LHCN-M2 (cell line): ENCODE measurements at regions not wholly inside any gene's neighbourhood (a gene's known extent, or its start where the extent isn't known, plus 50 kb on each side); places are given as distances from the start of the nearest gene placed in this dataset.

ENCODE experiments used
- DNase-seq: peaks from one replicate; pipeline ENCODE4 v3.0.0-alpha.2; 2012; ENCODE audit warnings: low read depth

DNA sequence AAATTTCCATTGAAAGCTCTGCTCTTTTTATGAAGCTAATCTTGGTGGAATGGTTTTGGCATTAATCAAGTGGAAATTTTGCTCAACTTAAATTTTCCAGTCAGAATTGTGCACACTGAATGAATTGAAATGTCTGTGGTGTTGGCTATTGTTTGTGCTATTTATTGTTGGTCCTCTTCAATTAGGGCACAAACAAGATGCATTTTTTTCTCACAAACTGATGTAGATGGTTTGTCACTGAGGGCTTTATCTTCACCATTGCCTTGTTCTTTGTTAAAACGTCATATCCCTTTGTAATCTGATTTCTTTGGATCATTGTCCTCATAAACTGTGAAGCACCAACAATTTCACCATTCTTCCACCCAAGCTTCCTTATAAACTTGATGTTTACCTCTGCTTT lies 152.1 kb upstream of the RHOBTB1 start:
- DNase-seq: no peak

DNA sequence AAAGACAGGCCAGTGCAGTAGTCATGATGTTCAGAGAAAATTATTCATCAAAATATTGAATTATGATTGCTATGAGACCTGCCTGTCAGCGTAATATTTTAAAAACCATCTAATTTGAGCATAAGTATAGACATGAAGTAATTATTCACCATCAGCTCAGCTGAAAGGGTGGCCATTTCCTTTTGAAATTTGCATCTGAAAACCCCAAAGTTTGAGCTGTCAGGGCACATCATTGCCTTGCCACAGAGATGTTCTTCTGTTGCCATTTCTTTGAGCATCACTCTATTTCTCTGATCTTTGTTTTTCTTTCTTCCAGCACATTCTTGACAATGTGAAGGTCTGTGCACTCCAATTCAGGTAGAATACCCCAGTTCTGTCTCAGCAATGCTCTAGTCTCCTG lies 147.5 kb upstream of the RHOBTB1 start:
- no peak for DNase-seq

DNA sequence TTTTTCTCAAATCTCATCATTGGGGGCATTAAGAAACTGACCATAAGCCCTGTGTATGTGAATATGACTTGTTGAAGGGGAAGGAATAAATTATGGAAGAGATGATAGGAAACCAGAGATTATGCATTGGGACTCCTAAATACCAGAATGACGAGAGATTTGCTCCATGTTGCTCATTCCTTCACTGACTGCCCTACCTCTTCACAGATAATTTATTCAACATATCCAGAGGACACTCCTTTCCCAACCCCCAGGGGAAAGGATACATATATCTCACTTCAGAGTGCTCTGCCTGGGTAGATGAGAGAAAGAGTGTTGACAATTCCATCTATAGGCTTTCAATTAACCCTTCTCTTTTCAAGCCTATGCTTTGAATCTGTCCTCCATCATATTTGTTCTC lies 145.3 kb upstream of the RHOBTB1 start:
- no peak for DNase-seq

DNA sequence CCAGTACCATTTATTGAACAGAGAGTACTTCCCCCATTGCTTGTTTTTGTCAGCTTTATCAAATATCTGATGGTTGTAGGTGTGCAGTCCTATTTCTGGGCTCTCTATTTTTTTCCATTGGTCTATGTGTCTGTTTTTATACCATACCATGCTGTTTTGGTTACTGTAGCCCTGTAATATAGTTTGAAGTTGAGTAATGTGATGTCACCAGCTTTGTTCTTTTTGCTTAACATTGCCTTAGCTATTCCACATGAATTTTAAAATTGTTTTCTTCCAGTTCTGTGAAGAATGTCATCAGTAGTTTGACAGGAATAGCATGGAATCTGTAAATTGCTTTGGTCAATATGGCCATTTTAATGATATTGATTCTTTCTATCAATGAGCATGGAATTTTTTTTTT lies 140.5 kb upstream of the RHOBTB1 start:
- DNase-seq: no peak

DNA sequence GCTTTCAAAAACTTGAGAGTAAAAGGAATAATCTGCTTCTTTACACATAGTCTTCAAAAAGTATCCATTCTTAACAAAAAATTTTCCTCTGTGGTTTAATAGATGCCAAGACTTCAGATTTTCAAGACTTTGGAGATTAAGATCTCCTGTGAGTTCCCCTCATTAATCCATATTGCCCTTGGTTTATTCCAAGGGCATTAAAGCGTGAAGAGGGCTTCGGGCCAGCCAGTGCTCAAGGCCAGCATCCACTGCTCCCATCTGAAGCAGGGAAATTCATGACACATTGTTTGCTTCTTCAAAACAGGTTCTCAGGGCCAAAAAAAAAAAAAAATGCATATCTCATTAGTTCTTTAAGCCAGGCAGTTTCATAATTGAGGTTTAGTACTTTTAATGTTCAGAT lies 137.3 kb upstream of the RHOBTB1 start:
- DNase-seq: no peak

DNA sequence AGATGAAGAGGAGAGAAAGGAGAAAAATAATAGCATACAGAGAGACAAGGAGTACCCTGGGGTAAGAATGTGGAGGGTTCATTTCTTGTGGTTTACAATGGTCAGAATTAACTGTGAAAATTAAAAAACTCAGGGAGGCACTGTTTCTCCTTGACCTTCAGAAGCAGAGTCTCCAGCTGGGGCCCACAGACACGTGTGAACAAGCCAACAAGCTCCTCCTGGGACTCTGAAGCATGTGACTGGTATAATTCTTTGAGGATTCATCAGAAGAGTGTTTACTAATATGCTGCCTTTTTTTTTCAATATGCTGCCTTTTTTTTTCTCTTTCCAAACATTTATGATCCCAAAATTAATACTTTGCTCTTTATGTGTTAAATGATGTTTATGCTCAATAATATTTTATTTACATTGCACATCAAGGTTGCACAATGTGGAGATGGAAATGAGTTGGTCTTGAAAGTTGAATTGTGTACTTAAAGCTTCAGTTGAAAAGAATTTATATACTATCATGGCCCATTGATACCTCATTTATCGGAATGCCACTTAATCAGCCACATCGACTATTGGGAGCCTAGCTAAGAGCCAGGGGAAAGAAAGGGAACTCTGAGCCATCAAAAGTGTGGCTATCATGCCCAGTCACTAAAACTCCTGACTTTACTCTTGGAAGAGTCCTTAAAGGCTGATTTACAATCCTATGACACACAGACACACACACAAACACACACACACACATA lies 134.7 kb upstream of the RHOBTB1 start:
- peak; percentile 55 for DNase-seq

DNA sequence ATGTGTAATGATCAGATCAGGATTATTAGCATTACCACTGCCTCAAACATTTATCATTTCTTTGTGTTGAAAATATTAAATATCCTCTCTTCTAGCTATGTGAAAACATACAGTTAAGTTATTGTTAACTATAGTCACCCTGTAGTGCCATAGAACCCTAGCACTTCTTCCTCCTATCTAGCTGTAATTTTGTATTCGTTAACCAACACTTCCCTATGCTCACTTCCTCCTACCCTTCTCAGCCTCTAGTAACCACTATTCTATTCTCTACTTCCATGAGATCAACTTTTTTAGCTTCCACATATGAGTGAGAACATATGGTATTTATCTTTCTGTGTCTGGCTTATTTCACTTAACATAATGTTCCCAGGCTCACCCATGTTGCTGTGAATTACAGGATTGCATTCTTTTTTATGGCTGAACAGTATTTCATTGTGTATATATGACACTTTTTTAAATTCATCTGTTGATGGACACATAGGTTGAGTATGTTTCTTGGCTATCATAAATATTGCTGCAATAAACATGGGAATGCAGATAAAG lies 132.7 kb upstream of the RHOBTB1 start:
- no peak for DNase-seq

DNA sequence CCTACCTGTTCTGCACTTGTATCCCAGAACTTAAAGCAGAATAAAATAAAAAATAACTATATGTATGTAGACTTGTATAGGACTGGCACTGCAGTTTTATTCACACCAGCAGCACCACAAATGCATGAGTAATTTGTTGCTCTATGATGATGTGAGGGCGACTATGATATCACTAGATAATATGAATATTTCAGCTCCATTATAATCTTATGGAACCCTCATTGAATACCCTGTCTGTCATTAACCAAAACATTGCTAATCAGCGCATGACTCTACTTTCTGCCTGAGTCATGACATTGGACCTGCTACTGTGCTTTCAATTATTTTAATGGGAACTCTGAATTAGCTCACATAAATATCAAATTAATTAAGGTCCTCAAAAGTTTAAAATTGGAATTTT lies 129.4 kb upstream of the RHOBTB1 start:
- DNase-seq: no peak

DNA sequence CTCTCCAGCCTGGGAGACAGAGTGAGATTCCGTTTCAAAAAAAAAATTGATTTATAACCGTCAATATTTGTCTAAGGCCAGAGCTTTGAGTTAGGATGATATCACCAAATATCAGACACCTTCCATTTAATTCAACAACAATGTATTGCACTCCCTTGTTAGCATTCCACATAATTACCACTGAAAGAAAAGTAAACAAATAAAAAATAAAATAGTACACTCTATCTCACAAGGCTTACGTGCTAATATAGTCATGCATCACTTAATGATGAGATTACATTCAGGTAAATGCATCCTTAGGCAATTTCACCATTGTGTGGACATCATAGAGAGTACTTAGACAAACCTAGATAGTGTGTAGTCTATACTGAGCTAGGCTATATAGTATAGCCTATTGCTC lies 127.6 kb upstream of the RHOBTB1 start:
- no peak for DNase-seq

DNA sequence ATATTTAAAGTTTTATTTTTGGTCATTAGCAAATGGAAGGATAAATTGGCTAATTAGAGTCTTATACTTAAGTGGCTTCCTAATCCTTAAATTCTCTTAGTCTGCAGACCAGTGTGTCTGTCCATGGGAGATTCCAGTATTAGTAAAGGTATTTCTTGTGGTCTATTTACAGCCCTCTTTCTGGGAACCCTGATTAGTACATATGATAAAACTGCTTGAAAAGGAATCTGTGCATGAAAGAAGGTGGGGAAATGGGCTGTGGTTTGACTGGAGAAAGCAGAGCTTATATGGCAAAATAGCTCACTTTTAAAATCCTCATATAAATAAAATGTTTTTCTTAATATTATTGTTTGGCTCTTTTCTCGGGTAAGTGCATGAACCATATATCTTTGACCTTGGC lies 124.5 kb upstream of the RHOBTB1 start:
- DNase-seq: no peak

DNA sequence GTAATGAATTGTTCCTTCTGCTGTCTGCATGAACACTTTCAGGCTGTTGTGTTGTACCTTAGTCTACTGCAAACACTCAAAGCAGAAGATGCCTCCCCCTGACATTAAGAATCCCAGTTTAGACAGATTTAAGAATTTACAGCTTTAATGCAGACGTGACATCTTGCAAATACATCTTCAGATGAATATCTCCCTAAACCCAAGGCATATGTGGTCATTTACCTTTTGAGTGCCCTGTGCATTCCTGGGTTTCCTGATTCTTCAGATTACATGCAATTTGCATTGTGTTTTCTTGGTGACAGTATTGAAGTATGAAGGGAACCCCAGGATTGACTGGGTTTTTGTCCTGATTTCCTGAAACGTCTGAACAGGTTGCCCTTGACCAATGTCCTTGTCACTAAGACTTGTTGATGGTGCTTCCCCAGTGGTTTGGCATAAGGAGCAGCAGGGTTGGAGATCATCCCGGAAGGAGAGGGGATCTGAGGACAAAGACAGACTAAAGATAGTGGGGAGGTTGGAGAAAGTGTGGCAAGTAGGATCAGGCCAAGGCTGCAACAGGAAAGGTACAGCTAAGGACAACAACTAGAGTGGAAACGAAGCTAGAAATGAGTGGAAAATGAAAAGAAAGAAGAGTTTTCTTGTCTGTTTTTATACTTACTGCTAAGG lies 123.8 kb upstream of the RHOBTB1 start:
- no peak for DNase-seq

DNA sequence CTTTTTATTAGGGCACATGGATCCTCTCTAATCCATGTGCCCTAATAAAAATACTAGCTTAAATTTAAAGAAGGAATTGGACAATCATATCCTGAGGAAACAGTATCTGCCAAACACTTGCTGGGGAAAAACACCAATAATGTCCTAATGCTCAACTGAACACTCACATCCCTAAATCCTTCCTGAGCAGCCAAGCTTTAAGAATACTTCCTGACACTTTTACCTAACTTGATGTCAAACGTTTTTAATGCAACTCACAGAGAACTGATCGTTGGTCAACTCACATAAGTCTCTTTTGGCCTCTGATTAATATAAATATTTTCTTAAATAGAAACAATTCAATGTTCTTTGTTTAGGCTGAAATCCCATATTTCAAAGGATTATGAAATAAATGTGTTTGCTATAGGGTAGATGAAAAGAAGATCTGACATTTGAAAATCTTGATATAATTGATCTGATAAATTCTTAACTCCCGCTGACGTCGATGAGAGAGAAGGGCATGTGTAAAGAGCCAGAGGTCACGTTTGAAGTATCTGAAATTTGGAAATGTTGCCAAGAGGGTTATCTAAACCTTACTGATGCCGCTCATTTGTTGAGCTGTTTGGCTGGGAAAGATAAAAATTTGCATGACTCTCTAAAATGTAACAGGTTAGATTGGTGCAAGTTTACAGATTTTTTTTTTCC lies 122.8 kb upstream of the RHOBTB1 start:
- DNase-seq: no peak

DNA sequence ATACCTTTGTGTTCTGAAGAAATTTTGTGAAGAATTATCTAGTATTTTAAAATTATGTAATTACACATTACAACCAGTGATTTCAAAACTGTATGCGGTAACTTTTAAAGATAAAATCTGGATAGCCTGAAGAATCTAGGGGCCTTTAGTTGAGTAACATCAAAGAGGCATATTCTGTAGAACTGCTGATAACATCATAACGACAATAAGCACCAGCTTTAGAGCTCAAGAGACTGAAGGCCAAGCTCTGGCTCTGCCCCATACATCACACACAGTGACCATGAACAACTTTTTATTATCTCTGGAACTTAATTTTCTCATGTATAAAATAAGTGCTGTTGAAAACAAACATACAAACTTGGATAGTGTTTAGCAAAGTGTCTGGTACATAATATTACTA lies 121.1 kb upstream of the RHOBTB1 start:
- DNase-seq: no peak

DNA sequence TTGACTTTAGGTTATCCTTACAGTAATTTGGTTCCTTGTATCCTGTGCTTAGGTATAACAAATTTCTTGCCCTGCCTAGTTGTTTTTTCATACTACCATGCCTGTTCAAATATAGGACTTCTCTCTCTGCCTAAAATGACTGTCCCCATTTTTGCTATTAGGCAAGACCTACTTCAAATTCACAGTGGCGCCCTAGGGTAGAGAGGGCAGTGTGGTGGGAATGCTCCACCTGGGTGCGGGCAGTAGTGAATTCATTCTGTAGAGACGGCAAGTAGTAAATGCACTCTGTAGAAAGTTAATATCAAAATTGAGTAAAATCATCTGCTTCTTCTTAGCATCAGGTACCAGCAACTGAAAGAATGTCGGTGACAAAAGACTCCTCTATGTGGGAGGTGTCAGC lies 120.4 kb upstream of the RHOBTB1 start:
- no peak for DNase-seq

DNA sequence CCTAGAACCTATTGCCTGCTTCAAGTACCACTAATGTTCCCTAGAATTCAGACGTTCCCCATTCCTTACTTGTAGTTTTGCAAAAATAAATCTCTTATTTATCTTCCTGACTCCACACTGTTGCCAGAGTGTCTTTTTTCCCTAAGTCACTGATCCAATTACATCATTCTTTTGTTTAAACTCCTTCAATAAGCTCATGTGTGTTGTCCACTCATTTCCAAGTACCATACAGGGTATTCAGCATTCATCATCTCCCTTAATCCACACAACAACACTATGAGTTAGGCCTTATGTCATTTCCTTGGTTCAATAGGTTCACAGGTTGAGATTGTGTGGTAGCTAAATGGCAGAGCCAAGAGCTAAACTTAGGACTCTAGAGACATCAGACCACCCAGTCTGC lies 119.9 kb upstream of the RHOBTB1 start:
- DNase-seq: no peak

DNA sequence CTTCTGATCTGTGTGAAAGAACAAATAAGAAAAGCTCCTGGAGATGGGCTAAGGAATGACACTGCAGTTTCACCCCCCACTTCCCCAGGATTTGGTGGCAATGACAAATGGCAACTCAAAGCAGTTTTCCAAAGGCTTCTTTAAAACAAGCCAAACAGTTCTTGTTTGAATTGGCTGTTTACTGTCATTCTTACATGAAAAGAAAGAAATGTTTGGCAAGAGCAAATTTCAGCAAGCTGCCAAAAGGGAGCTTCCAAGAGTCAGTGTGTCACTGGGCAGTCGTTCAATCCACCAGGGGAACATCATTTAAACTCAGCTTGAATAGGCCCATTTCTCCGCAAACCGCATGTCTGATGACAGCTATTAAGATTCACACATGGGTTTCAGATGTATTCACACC lies 119.0 kb upstream of the RHOBTB1 start:
- DNase-seq: no peak

DNA sequence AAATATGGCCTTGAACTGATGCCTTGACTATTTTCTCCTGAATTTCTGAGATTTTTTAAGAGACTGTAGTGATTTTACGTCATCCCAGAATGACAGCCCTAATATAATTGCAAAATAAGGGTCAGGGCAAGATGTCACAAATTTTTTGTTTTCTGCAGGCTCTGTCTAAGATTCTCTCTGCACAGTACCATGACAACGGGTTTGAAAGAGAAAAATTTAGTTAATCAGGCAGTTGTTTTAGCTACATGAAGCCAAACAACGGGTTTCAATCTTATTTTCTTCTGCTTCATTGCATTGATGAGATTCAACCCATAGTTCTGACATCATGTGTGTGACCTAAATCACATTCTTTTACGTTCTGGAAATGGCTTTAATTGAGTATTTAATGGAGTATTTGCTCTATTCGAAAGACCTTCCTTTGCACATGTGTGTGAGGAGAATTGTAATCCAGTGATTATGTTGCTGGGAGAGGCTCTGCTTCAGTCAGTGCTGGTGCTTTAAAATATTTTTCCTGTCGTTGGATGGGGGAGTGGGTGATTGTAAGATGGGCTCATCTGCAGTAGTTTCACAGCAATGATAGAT lies 118.0 kb upstream of the RHOBTB1 start:
- DNase-seq: no peak

DNA sequence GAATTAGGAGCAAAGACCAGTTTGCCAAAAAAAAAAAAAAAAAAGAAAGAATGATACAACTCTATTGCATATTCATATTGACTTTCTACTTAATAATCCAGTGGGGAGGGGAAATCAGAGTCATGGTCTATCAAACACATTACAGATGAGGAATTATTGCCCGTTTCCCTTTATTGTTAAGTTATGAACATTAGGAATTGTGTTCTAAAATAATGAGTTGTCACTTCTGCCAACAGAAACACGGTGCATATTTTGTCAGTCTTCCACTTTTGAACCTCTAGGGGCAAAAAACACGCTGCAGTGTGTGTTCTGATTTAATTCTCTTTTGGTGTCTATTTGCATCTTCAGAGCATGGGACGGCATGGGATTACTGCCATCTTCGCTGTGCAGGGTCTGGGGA lies 115.7 kb upstream of the RHOBTB1 start:
- DNase-seq: no peak

DNA sequence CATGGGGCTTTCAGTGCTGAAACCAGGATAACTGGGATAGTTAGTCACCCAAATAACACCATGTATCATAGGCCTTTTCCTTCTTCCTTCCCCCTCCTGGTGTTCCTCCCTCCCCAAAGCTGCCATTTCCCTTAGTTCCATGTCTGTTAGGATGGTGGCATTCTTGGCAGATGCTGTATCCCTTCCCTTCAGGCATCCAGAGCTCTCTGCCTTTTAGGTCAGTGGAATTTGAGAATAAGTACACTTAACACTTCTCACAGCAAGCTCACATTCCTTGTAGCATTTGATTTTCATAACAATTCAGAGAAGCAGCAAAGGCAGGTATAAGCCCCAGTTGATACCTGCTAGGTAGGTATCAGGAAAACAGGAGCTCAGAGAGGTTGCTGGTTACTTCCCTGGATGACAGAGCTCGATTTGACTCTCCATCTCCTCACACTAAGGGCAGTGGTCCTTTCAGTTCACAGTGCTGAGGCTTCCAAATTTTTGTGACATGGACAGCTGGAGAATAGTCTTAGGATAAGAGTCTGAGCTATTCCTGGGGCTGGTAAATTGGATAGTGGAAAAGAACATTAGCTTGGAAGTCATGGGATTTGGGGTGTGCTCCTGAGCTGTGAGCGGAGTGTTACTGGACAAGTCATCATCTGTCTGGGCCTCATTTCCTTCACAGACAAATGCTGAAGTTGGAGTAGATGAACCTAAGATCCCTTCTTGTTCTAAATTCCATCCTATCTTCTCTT lies 108.7 kb upstream of the RHOBTB1 start:
- no peak for DNase-seq

DNA sequence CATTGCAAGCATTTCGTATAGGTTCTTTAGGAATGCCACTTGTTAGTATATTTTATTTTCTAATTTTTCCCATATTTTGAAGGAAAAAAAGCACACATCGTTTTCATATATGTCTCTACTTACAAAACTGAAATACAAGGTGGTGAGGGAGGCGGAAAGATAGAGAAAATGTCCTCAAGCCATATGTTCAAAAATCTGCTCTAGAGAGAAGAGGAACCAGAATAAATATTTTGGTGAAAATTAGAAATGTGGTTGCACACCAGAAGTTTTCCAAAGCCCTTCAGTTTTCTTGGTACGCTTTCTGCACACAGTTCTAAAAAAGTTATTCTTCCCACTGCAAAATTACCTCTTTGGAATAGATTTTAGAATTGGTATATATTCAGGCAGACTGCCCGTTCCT lies 107.4 kb upstream of the RHOBTB1 start:
- no peak for DNase-seq

DNA sequence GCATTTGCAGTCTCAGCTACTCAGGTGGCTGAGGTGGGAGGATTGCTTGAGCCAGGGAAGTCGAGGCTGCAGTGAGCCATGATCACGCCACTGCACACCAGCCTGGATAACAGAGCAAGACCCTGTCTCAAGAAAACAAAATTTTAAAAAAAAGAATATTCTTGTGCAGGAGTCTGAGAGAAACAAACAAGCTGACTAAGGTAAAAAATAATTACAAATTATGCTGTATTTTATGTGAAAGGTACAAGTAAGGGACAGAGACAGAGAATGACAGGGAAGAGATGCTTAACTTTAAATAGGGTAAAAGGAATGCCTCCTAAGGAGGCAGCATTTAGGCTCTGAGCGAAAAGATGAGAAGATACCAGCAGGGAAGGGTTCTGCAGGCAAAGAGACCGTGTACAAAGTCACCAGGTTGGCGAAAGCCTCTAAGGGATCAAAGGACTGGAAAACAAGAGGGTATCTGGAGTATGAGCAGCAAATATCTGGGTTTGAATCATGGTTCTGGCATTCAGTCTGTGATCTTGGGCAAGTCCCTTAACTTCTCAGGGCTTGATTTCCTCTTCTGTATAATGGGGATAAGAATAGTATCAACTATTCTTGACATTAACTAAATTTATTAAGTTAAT lies 106.2 kb upstream of the RHOBTB1 start:
- no peak for DNase-seq
